K562 (cell line): ENCODE measurements at regions not wholly inside any gene's neighbourhood (a gene's known extent, or its start where the extent isn't known, plus 50 kb on each side); places are given as distances from the start of the nearest gene placed in this dataset.

Source experiments
- ATAC-seq: fragments of 200-7000 bp; cut with Tn5 transposase; 3 replicates; pipeline ENCODE4 v1.9.1; 2020; ENCODE audit warnings: moderate library complexity
- BruUV-seq: library from RNA; stranded (reverse); fragments of 400-500 nt; replicated peaks from 2 replicates; lab custom pipeline; 2021; lab: Mats Ljungman, UMichigan
- CTCF ChIA-PET: fragments of 300-600 bp; formaldehyde crosslinking; extraction: SDS; loops from one replicate; lab custom pipeline; 2021; ENCODE audit warnings: low intra/inter-chr PET ratio; lab: Yijun Ruan, JAX
- POLR2A ChIA-PET: fragments of 300-600, 350-650 bp; sonication (Branson Sonifier 250); formaldehyde crosslinking; extraction: SDS; loops from one replicate; lab custom pipeline; 2021; ENCODE audit warnings: antibody characterized with exemption, inconsistent platforms; lab: Yijun Ruan, JAX
- DNase-seq, 4 experiments: peaks; one replicate each; pipeline versions ENCODE4 v3.0.0 to v3.0.0-alpha.2; 2011 to 2018; ENCODE audit warnings: low spot score in 3 of 4, mixed read lengths in 3 of 4; ENCODE audit errors: extremely low read depth in 1 of 4
- FAIRE-seq: peaks from 2 replicates; lab custom pipeline; 2011; peaks lifted over from hg19 to GRCh38; lab: Jason Lieb, UNC
- H2AFZ ChIP-seq: 2 replicates; pipeline ENCODE4 v1.6.0; 2011; ENCODE audit warnings: low read depth, low read length, control low read depth, inconsistent platforms
- H3K27ac ChIP-seq: fragments of 200-600 bp; 3 replicates; pipeline ENCODE4 v1.8.0; 2011; ENCODE audit warnings: low read depth, mild to moderate bottlenecking, control low read depth, inconsistent platforms, low read length, moderate library complexity, mixed read lengths; ENCODE audit errors: extremely low read depth
- H3K27me3 ChIP-seq, 2 experiments: fragments of 300-600 bp in 1 of 2; 2 replicates in 1 of 2; 3 replicates in 1 of 2; pipeline versions ENCODE4 v1.6.0 to v1.8.0; 2011; ENCODE audit warnings: inconsistent platforms in 2 of 2, low read length in 2 of 2, mild to moderate bottlenecking in 1 of 2, mixed read lengths in 1 of 2, moderate library complexity in 1 of 2; ENCODE audit not compliant: control insufficient read depth in 2 of 2, insufficient read depth in 2 of 2
- H3K36me3 ChIP-seq: fragments of 300-600 bp; 3 replicates; pipeline ENCODE4 v1.8.0; 2011; ENCODE audit warnings: mild to moderate bottlenecking, low read length, inconsistent platforms; ENCODE audit not compliant: control insufficient read depth, insufficient read depth
- H3K4me1 ChIP-seq, 2 experiments: fragments of 200-600 bp in 1 of 2; replicated peaks in 1 of 2; 2 replicates in 1 of 2; 3 replicates in 1 of 2; pipeline versions ENCODE4 v1.5.1 to v1.8.0; 2011; ENCODE audit warnings: inconsistent platforms in 2 of 2, low read length in 2 of 2, mild to moderate bottlenecking in 1 of 2, mixed read lengths in 1 of 2, moderate library complexity in 1 of 2; ENCODE audit not compliant: control insufficient read depth in 2 of 2, insufficient read depth in 2 of 2
- H3K4me2 ChIP-seq: 2 replicates; pipeline ENCODE4 v1.6.1; 2011; ENCODE audit warnings: low read length, control low read depth, inconsistent platforms, mixed read lengths; ENCODE audit not compliant: insufficient read depth
- H3K4me3 ChIP-seq: fragments of 200-600 bp; sonication (generic), shearing (Covaris generic); 2 replicates; pipeline ENCODE4 v1.5.1; 2016; ENCODE audit warnings: control low read depth, inconsistent platforms
- H3K79me2 ChIP-seq: fragments of 200-600 bp; 3 replicates; pipeline ENCODE4 v1.8.0; 2011; ENCODE audit warnings: low read length, inconsistent platforms; ENCODE audit not compliant: control insufficient read depth, insufficient read depth
- H3K9ac ChIP-seq, 2 experiments: 2 replicates each; pipeline versions ENCODE4 v1.6.0 to v1.6.1; 2011; ENCODE audit warnings: low read depth in 2 of 2, low read length in 2 of 2, control low read depth in 1 of 2, inconsistent platforms in 1 of 2, mild to moderate bottlenecking in 1 of 2, mixed read lengths in 1 of 2; ENCODE audit not compliant: insufficient read depth in 1 of 2
- H3K9me1 ChIP-seq: one replicate; pipeline ENCODE4 v1.6.0; 2011; ENCODE audit warnings: inconsistent platforms, mild to moderate bottlenecking, low read length, moderate library complexity; ENCODE audit not compliant: control insufficient read depth, insufficient read depth
- H3K9me3 ChIP-seq: replicated peaks from 2 replicates; pipeline ENCODE4 v1.5.1; 2011; ENCODE audit warnings: low read depth, low read length, inconsistent platforms; ENCODE audit not compliant: control insufficient read depth, insufficient read depth
- H4K20me1 ChIP-seq: replicated peaks from 2 replicates; pipeline ENCODE4 v1.6.1; 2011; ENCODE audit warnings: low read length, inconsistent platforms, mixed read lengths; ENCODE audit not compliant: control insufficient read depth, insufficient read depth
- E2F5 ChIP-seq: sonication (generic); formaldehyde crosslinking; IDR thresholded peaks from 2 replicates; pipeline ENCODE4 v1.8.0; 2022; ENCODE audit warnings: mild to moderate bottlenecking, missing genetic modification reagents
- HCFC1 ChIP-seq: IDR thresholded peaks from 2 replicates; pipeline ENCODE4 v1.6.1; 2012; ENCODE audit warnings: low read depth, low read length, improper control_type of control experiment
- KLF10 ChIP-seq: fragments of 250-450 bp; sonication (Bioruptor Pico); IDR thresholded peaks from 2 replicates; pipeline ENCODE4 v1.6.1; 2021; ENCODE audit warnings: matching md5 sums
- NFE2 ChIP-seq: IDR thresholded peaks from 2 replicates; pipeline ENCODE4 v1.6.1; 2014; ENCODE audit warnings: antibody characterized with exemption, low read depth
- PHF8 ChIP-seq: fragments of 200-600 bp; sonication (generic); IDR thresholded peaks from 2 replicates; pipeline ENCODE4 v1.6.1; 2012; ENCODE audit warnings: mixed run types, mild to moderate bottlenecking, inconsistent platforms, low read length, moderate library complexity, borderline replicate concordance
- THAP7 ChIP-seq: fragments of 250-450 bp; sonication (Bioruptor Pico); IDR thresholded peaks from 2 replicates; pipeline ENCODE4 v1.5.0; 2021
- WHSC1 ChIP-seq: IDR thresholded peaks from one replicate; pipeline ENCODE4 v1.6.1; 2012; ENCODE audit warnings: low read length, control low read depth, inconsistent platforms
- ZKSCAN3 ChIP-seq: fragments of 250-450 bp; sonication (Bioruptor Pico); IDR thresholded peaks from 2 replicates; pipeline ENCODE4 v1.4.0; 2020
- ZNF143 ChIP-seq: sonication (generic); formaldehyde crosslinking; IDR thresholded peaks from 2 replicates; pipeline ENCODE4 v1.9.0; 2022; ENCODE audit warnings: mild to moderate bottlenecking, missing genetic modification reagents
- WGBS: fragments of 100-300 bp; shearing (Covaris generic); methylation state at CpG from one replicate; pipeline ENCODE4 v1.1.6; 2016; ENCODE audit warnings: low coverage, mixed read lengths; ENCODE audit not compliant: insufficient coverage; ENCODE audit errors: missing lambda C conversion rate; 5-methylcytosine and 5-hydroxymethylcytosine counted together
- in situ Hi-C: fragments of 300-500 bp; cut with MboI; formaldehyde crosslinking; loops from 4 replicates; pipeline ENCODE4 v1.15.0; 2018; ENCODE audit warnings: inconsistent platforms, mixed read lengths
- intact Hi-C: fragments of 100-400 bp; cut with micrococcal nuclease; formaldehyde crosslinking; loops from 2 replicates; pipeline ENCODE4 v1.14.2; 2022
- TF ChIP-seq, protein P1 (sequence below): sonication (generic); formaldehyde crosslinking; IDR thresholded peaks from 2 replicates; pipeline ENCODE4 v1.8.1; 2023; ENCODE audit warnings: mild to moderate bottlenecking, missing genetic modification reagents, moderate library complexity
- TF ChIP-seq, protein P2 (sequence below): sonication (generic); formaldehyde crosslinking; IDR thresholded peaks from 2 replicates; pipeline ENCODE4 v1.8.1; 2023; ENCODE audit warnings: mild to moderate bottlenecking, missing genetic modification reagents
- TF ChIP-seq, protein P3 (sequence below): fragments of 200-800 bp; sonication (Bioruptor generic); IDR thresholded peaks from 2 replicates; pipeline ENCODE4 v1.6.1; 2016; ENCODE audit warnings: missing genetic modification characterization, missing compliant biosample characterization

GRCh38 chr2:65611488-65611887 lies 179.1 kb upstream of the SPRED2 start (continued):
- TF ChIP-seq KLF10 (CRISPR knock-in tag) (no peak), PHF8 (no peak), ZKSCAN3 (no peak), E2F5 (CRISPR knock-in tag) (no peak), ZNF143 (CRISPR knock-in tag) (no peak)
- TF ChIP-seq, protein P1, sequence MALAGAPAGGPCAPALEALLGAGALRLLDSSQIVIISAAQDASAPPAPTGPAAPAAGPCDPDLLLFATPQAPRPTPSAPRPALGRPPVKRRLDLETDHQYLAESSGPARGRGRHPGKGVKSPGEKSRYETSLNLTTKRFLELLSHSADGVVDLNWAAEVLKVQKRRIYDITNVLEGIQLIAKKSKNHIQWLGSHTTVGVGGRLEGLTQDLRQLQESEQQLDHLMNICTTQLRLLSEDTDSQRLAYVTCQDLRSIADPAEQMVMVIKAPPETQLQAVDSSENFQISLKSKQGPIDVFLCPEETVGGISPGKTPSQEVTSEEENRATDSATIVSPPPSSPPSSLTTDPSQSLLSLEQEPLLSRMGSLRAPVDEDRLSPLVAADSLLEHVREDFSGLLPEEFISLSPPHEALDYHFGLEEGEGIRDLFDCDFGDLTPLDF (CRISPR knock-in tag), result no peak

DNA sequence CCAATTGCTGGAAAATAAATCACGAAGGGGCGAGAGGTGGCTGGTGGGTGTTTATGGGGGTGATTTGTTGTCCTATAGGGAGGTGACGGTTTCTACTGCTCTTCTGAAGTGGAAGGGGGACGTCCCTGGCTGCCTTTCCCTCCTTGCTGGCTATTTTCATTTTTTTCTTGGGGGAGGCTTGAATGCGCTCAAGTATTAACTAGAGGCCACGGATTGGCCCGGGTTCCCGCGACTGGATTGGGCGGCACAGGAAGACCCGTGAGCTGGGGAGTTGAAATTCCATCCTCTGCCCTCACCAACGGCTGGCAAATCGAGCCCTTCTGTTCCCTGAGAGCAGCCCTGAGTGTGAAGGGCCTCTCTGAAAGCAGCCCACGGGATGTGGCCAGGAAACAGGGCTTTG lies 176.5 kb upstream of the SPRED2 start:
- Histone ChIP-seq H3K4me1 (no peaks in the 10 kb centered on the region), H4K20me1 (no peaks in the 10 kb centered on the region; the same call in 1 of the 2 replicates), H3K9me3 (no peaks in the 10 kb centered on the region), H3K9me1 (no peaks in the 10 kb centered on the region), H2AFZ (no peak overlapping the region), H3K27me3 (peaks cover 33 to 58% of the 10 kb centered on the region in 2 experiments), H3K36me3 (no peaks in the 10 kb centered on the region), H3K4me3 (no peak overlapping the region), H3K4me2 (no peak overlapping the region), H3K27ac (no peak overlapping the region), H3K9ac (no peak overlapping the region), H3K79me2 (no peaks in the 10 kb centered on the region)
- FAIRE-seq (no peak), ATAC-seq (no peak), DNase-seq (no peak)
- no TSS peak for BruUV-seq
- ChIA-PET POLR2A (interaction anchor here (0.7 kb wide), 1 partner anchor 309 kb away, joined by 3 read pairs; no protein-coding TSS in a partner anchor), CTCF (interaction anchor here (0.6 kb wide), 1 partner anchor 12 kb away, joined by 3 read pairs; no protein-coding TSS in a partner anchor)
- intact Hi-C loops, result no loop called here
- in situ Hi-C loops, result no loop called here
- WGBS, result 5% methylated on average over 12 of the region's 14 CpGs
- no peak for TF ChIP-seq THAP7
- TF ChIP-seq, protein P2, sequence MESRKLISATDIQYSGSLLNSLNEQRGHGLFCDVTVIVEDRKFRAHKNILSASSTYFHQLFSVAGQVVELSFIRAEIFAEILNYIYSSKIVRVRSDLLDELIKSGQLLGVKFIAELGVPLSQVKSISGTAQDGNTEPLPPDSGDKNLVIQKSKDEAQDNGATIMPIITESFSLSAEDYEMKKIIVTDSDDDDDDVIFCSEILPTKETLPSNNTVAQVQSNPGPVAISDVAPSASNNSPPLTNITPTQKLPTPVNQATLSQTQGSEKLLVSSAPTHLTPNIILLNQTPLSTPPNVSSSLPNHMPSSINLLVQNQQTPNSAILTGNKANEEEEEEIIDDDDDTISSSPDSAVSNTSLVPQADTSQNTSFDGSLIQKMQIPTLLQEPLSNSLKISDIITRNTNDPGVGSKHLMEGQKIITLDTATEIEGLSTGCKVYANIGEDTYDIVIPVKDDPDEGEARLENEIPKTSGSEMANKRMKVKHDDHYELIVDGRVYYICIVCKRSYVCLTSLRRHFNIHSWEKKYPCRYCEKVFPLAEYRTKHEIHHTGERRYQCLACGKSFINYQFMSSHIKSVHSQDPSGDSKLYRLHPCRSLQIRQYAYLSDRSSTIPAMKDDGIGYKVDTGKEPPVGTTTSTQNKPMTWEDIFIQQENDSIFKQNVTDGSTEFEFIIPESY (CRISPR knock-in tag), result no peak
- no peak for TF ChIP-seq HCFC1
- no peak for TF ChIP-seq WHSC1
- TF ChIP-seq NFE2, result no peak
- TF ChIP-seq, protein P3, sequence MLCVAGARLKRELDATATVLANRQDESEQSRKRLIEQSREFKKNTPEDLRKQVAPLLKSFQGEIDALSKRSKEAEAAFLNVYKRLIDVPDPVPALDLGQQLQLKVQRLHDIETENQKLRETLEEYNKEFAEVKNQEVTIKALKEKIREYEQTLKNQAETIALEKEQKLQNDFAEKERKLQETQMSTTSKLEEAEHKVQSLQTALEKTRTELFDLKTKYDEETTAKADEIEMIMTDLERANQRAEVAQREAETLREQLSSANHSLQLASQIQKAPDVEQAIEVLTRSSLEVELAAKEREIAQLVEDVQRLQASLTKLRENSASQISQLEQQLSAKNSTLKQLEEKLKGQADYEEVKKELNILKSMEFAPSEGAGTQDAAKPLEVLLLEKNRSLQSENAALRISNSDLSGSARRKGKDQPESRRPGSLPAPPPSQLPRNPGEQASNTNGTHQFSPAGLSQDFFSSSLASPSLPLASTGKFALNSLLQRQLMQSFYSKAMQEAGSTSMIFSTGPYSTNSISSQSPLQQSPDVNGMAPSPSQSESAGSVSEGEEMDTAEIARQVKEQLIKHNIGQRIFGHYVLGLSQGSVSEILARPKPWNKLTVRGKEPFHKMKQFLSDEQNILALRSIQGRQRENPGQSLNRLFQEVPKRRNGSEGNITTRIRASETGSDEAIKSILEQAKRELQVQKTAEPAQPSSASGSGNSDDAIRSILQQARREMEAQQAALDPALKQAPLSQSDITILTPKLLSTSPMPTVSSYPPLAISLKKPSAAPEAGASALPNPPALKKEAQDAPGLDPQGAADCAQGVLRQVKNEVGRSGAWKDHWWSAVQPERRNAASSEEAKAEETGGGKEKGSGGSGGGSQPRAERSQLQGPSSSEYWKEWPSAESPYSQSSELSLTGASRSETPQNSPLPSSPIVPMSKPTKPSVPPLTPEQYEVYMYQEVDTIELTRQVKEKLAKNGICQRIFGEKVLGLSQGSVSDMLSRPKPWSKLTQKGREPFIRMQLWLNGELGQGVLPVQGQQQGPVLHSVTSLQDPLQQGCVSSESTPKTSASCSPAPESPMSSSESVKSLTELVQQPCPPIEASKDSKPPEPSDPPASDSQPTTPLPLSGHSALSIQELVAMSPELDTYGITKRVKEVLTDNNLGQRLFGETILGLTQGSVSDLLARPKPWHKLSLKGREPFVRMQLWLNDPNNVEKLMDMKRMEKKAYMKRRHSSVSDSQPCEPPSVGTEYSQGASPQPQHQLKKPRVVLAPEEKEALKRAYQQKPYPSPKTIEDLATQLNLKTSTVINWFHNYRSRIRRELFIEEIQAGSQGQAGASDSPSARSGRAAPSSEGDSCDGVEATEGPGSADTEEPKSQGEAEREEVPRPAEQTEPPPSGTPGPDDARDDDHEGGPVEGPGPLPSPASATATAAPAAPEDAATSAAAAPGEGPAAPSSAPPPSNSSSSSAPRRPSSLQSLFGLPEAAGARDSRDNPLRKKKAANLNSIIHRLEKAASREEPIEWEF (CRISPR knock-in tag), result no peak
